Hepatocyte (in vitro differentiated cells): ENCODE measurements at regions not wholly inside any gene's neighbourhood (a gene's known extent, or its start where the extent isn't known, plus 50 kb on each side); places are given as distances from the start of the nearest gene placed in this dataset.

ENCODE experiments used
- CTCF ChIP-seq: fragments of 200-600 bp; sonication (generic); IDR thresholded peaks from 2 replicates; pipeline ENCODE4 v1.5.1; 2016; ENCODE audit warnings: antibody characterized with exemption, mild to moderate bottlenecking; ENCODE audit not compliant: poor library complexity
- EZH2 ChIP-seq: fragments of 200-600 bp; sonication (generic); IDR thresholded peaks from 2 replicates; pipeline ENCODE4 v1.6.1; 2016; ENCODE audit warnings: antibody characterized with exemption, mild to moderate bottlenecking, borderline replicate concordance

GRCh38 chr20:59446376-59446775 is 146.0 kb downstream of the EDN3 start:
- TF ChIP-seq CTCF = no peak
- TF ChIP-seq EZH2 = no peak
